T1000 (cell line): ENCODE measurements at regions not wholly inside any gene's neighbourhood (a gene's known extent, or its start where the extent isn't known, plus 50 kb on each side); places are given as distances from the start of the nearest gene placed in this dataset.

Source experiments
- DNase-seq: peaks from one replicate; lab custom pipeline; 2025; ENCODE audit warnings: mixed read lengths; lab: John Stamatoyannopoulos, UW

DNA sequence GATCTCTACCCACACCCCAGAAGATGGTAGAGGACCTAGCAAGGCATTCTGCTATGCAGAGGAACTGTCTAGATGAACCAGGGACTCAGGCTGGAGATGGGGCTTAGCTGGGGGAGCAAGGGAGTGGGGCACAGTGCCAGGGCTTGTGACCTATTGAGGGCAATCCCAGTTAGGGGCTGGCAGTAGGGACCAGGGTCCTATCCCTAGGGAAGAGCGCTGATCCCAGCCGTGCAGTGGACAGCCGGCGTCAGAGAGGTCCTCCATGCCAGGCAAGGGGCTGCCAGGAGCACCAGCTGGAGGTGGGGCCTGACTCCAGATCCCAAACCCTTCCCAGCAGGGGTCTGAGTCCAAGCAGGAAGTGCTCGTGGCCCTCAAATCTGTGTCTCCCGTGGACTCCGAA, 52.7 kb upstream of the NEURL1B start:
- no peak for DNase-seq

DNA sequence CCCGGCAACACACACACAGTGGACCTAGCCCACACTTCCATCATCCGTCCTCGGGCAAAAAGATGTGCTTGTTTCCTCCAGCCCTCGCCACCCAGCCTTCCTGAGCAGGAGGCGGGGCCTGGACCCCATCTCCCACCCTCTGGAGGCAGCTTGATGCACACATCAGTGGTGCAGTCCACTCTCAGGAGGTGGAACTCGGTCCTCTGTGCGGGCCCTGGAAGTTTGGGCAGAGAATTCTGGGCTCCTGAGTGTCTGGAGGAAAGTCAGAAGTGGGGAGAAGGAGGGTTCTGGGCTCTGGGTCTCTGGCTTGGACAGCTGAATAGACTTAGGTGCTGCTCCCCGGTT, 54.0 kb upstream of the NEURL1B start:
- DNase-seq: no peak

DNA sequence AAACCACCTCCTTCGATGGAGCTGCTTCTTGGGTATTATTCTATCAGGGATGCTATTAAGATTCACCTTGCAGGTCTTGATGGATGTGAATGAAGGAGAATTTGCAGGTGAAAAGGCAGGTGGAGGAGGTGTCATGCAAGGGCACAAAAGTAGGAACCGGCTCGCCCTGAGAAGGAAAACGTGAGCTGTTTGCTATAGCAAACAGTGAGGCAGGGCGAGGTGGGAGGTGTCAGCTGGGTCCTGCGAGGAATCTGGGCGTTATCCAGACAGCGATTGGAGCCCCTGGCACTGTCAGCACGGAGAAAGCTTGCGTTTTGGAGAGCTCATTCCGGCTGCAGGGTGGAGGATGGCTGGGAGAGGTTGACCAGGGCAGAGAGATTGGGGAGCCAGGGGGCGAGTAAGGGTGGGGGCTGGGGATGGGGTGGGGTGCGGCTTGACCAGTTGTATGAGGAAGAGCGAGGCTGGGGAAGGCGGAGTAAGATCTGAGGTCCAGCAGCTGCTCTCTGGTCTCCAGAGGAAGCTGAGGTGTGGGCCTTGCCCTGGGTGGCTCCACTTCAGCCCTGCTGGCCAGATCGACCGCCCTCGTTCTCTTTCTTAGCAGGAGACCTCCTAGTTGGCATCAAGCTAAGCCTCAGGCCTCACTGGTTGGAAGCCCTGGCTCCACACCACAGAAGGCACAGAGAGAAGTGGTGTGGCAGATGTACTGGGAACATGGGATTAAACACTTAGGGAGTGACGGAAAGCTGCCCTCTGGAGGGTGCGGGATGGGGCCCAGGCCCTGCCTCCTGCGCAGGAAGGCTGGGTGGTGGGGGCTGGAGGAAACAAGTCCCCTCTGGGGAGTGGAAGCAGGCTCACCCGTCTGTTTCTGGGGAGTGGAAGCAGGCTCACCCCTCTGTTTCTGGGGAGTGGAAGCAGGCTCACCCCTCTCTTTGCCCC, 54.7 kb upstream of the NEURL1B start:
- DNase-seq: no peak

DNA sequence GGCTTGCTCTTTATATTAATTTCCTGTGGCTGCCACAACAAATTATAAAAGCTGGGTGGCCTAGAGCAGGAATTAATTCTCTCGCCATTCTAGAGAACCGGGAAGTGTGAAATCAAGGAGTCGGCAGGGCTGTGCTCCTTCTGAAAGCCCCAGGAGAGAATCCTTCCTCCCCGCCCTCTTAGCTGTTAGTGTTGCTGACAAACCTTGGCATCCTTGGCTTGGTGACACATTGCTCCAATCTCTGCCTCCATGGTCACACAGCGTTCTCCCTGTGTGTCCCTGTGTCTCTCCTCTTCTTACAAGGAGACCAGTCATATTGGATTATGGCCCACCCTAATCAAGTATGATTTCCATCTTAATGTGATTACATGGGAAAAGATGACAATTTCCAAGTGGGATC, 55.9 kb upstream of the NEURL1B start:
- DNase-seq: no peak

DNA sequence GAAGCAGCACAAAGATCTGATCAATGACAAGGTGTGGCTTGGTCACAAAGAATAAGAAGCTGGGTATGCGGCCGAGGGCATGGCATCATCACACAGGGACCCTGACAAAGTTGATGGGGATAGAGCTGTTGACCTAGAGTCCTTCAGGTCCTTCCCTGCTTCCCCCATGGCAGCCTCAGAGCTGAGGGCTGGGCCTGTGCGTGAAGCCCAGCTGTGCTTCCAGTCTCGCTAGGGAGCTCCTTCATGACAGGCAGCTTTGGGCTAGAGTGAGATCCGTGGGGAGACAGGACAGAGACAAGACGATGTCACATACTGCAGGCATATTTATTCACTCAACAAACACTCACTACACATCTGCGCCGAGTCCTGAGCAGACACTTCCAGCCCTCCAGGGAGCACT, 56.4 kb upstream of the NEURL1B start:
- no peak for DNase-seq

DNA sequence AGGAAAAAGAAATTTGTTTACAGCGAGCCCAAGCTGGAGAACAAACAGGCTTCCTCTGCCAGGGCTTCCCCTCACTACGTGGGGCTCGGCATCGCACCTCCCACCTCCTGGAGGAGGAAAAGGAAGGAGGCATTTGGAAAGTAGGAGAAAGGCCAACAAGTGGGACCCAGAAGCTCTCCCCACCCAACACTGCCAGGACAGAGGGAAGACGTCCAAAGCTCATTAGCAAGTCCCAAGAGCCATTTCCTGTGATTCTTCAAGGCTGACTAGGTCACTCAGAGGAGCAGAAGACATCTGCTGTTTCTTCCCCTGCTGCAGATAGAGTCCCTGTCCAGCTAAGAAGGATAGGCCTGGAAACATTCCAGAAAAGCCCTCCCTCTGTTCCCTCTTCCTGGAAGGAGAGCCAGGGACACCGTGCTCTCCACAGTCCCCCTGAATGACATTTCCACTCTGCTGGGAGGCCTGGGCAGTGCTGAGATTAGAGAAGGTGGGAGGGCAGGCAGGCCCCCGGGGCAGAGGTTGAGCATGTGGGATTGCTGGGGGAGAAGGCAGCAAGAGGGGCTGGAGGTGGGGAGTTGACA, 57.0 kb upstream of the NEURL1B start:
- DNase-seq: no peak

DNA sequence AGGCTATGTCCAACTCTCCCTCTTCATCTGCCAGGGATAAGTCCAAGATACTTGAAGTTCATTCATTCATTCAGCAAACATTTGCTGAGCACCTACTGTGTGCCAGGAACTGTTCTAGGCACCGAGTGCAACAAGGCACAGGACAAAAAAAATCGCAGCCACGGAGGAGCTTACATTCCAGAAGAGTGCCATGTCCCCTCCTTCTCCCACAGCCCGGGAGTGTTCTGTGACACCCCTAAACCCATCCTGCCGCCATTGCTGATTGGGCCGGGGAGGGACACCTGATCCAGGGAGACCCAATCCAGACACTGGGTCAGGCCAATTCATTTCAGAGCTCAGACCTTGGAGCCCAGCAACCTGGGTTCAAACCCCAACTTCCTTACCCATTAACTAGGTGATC, 58.1 kb upstream of the NEURL1B start:
- DNase-seq: no peak

DNA sequence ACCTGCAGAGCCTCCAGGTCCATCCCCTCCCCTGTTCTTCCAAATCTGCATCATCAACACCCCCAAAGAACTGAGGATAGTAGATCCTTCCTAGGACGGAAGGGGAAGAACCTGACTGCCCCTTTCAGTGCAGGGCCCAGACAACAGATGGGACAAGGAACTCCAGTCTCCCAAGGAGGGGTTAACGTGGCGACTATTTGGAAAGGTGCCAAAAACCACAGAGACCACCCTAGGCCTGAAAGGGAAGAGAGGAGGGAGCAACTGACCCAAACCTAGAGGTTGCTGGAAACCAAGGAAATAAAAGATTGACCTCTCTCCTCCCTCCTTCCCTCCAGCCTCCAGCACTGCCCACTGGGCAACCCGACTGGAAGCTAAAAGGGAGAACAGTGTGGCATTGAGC, 59.7 kb upstream of the NEURL1B start:
- no peak for DNase-seq

DNA sequence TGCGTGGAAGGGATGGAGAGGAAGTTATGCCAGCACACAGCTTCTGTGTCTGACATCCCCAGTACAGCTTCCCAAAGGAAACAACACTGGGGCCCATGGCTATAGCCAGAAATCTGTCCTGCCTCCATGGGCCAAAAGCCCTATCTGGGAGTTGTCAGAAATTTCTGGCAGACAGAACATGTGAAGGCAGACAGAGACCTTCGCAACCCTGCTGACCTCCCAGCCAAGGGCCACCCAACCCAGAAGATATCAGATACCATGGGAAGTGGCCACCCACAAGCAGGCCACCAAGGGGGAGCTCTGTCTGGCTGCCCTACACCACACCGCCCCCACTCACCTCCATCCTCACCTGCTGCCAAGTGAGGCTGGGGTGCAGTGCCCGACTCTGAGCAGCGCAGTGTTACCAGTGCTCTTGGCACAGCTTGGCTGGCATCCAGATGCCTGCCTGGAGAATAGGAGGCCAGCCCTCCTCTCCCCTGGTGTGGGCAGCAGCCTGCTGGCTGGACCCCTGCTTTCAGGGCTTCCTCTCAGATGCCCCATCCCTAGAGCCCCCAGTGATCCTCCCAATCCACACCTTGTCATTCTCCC, 61.6 kb upstream of the NEURL1B start:
- DNase-seq: no peak

DNA sequence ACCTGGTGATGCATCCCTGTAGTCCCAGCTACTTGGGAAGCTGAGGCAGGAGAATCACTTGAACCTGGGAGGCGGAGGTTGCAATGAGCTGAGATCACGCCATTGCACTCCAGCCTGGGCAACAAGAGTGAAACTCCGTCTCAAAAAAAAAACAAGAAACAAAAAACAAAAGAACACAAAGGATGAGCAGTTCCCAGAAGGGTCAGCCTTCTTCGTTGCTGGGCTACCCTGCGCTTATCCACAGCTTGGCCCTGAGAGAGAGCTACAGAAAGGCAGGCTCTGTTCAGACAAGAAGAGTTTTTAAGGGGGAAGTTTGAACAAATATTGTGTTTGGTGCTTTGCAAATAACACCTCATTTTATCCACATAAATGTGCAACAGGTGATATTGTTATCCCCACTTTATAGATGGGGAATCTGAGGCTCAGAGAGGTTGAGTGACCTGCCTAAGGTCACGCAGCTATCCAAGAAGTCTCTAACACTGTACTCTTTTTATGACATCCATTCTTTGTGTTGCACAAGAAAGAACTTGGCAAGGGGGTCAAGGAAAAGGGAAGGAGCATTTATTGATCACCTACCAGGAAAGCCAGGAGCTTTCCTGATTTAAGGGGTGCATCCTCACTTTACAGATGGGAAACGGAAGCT, 63.7 kb upstream of the NEURL1B start:
- no peak for DNase-seq

DNA sequence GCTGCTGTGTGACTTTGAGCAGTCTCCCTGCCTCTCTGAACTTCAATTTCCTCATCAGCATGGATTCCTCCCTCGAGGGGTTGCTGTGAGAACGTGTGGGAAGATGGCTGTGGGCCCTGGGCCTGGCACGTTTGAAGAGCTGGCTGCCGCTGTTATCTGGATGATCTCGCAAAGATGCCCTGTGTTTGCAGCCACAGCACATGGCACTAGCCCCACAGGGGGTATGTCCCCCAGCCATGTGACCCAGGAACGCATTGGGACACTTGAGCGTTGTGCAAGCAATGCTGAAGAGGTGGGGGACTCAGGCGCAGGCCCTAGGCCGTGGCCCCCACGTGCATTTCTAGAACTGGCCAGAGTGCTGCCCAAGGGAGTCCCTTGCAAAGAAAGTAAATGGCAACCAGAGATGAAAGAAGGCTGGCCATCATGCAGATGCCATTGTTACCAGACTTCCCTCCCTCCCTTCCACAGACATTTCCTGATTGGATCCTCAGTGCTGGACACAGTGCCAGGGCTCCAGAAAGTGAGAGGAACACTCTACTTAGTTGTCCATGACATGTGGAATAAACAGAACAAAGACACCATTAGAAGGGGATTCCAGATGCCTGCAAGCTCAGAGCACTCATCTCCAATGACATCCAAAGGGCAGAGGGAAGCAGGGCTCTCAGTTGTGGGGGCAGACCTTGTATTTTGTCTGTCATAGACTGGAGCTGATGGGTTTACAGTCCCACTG, 65.1 kb upstream of the NEURL1B start:
- DNase-seq: no peak

DNA sequence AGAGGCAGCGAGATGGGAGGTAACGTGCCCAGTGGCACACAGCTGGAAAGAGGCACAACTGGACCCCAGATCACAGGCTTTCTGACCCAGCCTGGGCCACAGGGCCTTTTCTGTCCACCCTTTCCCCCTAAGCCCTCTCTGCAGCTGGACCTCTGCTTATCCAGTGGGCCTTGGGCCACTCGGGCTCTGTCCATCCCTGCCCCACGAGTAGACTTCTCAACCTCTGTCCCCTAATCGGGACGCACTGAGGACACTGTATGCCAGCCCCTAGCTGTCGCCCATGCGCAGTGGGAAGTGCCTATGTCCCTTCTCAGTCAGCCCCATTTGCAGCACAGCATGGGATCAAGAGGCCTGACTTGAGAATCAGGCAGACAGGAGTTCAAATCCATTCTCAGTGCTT, 65.6 kb upstream of the NEURL1B start:
- no peak for DNase-seq

DNA sequence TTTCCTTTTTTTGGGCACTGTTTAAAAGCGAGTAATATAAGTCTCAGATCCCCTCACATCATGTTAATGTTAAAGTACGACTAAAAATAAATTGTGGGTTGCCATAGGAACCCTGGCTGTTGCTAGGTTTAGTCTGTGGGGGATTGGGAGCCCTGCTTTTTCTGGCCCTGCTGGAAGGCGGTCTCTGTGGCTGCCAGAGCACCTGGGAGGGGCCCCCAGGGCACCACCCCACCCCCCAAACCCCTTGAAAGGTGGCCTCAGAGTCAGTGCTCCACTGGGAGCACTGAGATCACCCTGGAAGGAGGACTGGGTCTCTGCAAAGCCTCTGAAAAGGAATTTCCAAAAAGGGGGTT, 66.2 kb upstream of the NEURL1B start:
- no peak for DNase-seq

DNA sequence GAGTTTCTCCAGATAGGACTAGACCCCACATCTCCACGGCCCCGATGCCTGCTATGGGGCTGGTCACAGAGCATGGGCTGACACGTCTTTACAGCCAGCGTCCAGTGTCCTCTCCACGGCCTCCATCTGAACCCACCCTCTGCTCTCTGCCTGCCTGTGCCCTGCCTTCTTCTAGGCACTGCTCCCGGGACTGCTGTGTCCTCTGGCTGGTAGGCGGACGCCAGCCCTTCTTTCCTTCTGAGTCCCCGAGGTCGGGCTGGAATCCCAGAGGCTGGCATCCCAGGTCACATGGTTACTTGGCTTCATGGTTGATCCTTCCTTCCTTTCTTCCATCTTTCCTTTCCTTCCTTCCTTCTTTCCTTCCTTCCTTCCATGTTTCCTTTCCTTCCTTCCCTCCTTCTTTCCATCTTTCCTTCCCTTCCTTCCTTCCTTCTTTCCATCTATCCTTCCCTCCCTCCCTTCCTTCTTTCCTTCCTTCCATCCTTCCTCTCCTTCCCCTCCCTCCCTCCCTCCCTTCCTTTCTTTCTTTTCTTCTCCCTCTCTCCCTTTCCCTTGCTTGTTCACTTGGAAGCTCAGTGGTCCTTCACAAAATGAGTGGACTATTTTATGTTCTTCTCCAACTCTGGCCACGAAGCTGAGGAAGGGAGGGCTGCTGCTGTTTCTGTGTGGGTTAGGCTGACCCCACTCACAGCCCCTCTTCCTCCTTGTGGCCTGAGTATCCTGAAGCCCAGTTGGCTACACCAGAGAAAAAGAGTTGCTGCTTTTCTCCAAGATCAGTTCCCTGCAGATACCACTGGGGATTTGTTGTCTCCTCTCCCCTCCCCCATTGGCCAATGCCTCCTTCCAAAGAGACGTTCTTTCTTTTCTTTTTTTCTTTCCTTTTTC, 66.8 kb upstream of the NEURL1B start:
- no peak for DNase-seq

DNA sequence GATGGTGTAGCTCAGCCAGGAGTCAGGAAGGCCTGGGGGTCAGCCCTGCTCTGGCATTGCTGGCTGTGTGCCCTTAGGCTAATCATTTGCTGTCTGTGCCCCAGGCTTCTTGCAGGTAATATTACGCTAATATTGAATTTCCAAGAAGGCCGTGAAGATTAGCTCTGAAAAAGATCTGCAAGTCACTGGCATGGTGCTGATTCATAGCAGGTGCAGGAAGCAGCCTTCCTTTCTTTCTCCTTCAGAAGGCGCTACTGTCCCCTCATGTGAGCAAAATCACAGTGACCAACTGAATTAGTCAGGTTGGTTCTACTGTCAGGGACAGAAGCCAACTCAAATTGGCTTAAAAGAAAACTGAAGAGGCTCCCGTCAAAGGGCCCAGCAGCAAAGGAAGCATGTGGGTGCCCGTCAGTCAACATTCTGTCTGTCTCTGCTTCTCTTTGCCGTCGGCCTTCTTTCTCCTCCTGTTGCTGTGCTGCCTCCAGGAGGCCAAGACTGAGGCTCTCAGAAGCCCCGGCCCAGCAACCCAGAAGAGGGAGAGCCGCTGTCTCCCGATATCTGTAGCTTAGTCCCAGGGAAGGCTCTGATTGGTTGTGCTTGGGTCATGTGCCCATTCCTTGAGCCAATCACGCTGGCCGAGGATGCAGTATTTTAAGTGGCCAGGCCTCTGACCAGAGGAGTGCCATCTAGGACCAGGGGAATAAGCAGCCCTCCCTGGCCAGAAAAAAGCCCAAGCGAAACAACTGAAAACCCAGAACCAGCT, 67.8 kb upstream of the NEURL1B start:
- no peak for DNase-seq

DNA sequence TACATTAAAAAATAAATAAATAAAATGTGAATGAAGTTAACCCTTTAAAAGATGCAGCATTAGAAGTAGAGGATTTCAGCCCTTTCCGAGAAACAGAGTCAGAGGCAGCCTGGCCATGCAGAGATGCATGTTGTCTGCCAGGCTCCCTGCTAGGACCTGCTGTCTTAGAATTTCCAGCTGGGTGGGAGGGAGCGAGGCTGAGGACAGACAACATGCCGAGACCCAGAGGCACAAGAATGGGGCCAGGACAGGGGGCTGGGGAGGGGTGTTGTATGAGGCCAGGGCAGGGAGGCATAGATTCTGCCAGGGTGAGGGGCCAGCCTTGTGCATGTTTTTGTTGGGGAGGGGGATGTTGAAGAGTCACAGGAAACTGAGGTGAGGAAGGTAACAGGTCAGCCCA, 68.6 kb upstream of the NEURL1B start:
- no peak for DNase-seq

DNA sequence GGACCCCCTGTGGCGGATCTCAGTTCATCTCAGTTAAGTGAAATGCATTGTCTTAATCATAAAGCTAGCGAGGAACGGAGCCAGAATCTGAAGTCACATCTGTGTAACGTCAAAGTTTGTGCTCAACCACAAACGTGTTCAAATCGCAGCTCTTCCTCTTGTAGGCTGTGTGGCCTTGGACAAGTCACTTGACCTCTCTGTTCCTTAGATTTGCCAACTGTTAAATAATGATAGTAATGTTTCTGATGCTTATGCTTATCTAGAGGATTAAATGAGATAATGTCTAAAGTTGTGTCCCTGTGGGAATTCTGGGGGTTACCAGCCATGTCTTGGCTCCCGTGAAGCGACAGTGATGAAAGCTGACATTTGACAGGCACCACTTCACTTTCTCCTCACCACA, 69.2 kb upstream of the NEURL1B start:
- no peak for DNase-seq

DNA sequence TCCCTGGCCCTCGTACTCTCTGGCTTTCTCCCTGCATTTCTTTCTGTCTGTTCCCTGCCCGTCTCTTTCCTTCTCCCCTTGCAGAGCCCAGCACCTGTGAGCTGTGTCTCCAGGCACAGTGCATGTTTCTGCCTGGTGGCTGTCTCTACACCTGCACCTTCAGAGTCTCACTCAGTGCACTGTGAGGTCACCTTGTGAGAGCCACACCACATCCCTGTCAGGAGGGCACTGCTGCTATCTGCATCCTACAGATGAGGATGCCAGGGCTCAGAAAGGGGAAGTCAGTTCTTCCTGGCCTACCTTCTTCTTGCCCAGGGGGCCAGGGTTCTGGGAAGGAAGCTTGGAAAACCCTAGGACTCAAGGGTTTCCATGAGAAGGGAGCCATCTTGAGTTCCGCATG, 69.7 kb upstream of the NEURL1B start:
- DNase-seq: no peak

DNA sequence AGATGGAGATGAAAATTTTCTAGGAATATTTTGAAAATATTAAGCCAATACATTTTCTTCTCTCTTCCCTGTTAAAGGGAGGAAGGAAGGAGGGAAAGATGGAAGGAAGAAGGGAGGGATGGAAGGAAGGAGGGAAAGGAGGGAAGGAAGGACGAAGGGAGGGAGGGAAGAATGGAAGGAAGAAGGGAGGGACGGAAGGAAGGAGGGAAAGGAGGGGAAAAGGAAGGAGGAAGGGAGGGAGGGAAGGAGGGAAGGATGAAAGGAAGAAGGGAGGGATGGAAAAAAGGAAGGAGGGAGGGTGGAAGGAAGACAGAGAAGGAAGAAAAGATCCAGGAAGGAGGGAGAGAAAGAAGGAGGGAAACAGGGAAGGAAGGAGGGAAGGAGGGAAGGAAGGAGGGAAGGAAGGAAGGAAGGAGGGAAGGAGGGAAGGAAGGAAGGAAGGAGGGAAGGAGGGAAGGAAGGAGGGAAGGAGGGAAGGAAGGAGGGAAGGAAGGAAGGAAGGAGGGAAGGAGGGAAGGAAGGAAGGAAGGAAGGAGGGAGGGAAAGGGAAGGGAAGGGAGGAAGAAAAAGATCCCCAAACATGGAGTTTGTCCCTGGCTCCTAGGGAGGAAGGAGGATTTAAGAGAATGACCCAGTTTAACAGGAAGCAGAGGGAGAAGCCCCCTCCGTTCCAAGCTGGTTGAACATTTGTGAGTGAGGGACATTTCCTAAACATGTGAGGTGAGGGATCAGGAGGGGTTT, 70.3 kb upstream of the NEURL1B start:
- no peak for DNase-seq
